CD4-positive, CD25-positive, alpha-beta regulatory T cell (primary cell): ENCODE measurements at regions not wholly inside any gene's neighbourhood (a gene's known extent, or its start where the extent isn't known, plus 50 kb on each side); places are given as distances from the start of the nearest gene placed in this dataset.

ENCODE experiments used
- ATAC-seq, 2 donors: fragments of 150-1000 bp; cut with Tn5 transposase; one replicate each; pipeline ENCODE4 v1.10.0; 2021; ENCODE audit warnings: low read depth in 2 of 2, moderate number of reproducible peaks in 2 of 2, moderate library complexity in 1 of 2
- DNase-seq, 3 donors: peaks; one replicate each; pipeline versions ENCODE4 v3.0.0 to v3.0.0-alpha.2; 2012 to 2022; ENCODE audit warnings: mixed read lengths in 1 of 3
- H3K27ac ChIP-seq: one replicate; pipeline ENCODE4 v1.7.0; 2013; ENCODE audit warnings: mild to moderate bottlenecking, low read length; ENCODE audit not compliant: insufficient read depth, poor library complexity, severe bottlenecking
- H3K27me3 ChIP-seq: one replicate; pipeline ENCODE4 v1.7.0; 2013; ENCODE audit warnings: low read length; ENCODE audit not compliant: control insufficient read depth, insufficient read depth
- H3K36me3 ChIP-seq: one replicate; pipeline ENCODE4 v1.7.0; 2013; ENCODE audit warnings: mild to moderate bottlenecking, low read length, moderate library complexity; ENCODE audit not compliant: control insufficient read depth, insufficient read depth
- H3K4me1 ChIP-seq: 2 replicates; pipeline ENCODE4 v1.7.0; 2013; ENCODE audit warnings: mild to moderate bottlenecking, low read length; ENCODE audit not compliant: insufficient read depth, control insufficient read depth, poor library complexity, severe bottlenecking
- H3K4me3 ChIP-seq: one replicate; pipeline ENCODE4 v1.7.0; 2013; ENCODE audit warnings: low read depth, mild to moderate bottlenecking, low read length, moderate library complexity
- H3K9me3 ChIP-seq, 2 experiments: 1 replicate in 1 of 2; 2 replicates in 1 of 2; pipeline ENCODE4 v1.7.0; 2013; ENCODE audit warnings: low read length in 2 of 2, mild to moderate bottlenecking in 1 of 2, moderate library complexity in 1 of 2; ENCODE audit not compliant: control insufficient read depth in 2 of 2
- H3K27ac Mint-ChIP-seq, 3 donors: one replicate each; pipeline ENCODE4 v1.8.0; 2020 to 2022; ENCODE audit warnings: mild to moderate bottlenecking in 3 of 3, mixed read lengths in 3 of 3, moderate library complexity in 2 of 3
- H3K27me3 Mint-ChIP-seq: one replicate; pipeline ENCODE4 v1.8.0; 2022; ENCODE audit warnings: mild to moderate bottlenecking, mixed read lengths
- H3K36me3 Mint-ChIP-seq: one replicate; pipeline ENCODE4 v1.8.0; 2020; ENCODE audit warnings: mixed read lengths
- H3K4me1 Mint-ChIP-seq, 4 donors: one replicate each; pipeline ENCODE4 v1.8.0; 2020 to 2022; ENCODE audit warnings: mixed read lengths in 4 of 4, mild to moderate bottlenecking in 1 of 4
- H3K4me3 Mint-ChIP-seq, 4 donors: one replicate each; pipeline ENCODE4 v1.8.0; 2020 to 2022; ENCODE audit warnings: mild to moderate bottlenecking in 4 of 4, mixed read lengths in 4 of 4, moderate library complexity in 3 of 4
- H3K9me3 Mint-ChIP-seq, 7 donors: one replicate each; pipeline ENCODE4 v1.8.0; 2020 to 2022; ENCODE audit warnings: mixed read lengths in 7 of 7, mild to moderate bottlenecking in 3 of 7, moderate library complexity in 2 of 7

- H3K27me3 Mint-ChIP-seq: no peaks in the 10 kb centered on the region
- ATAC-seq: no peak
- H3K27ac ChIP-seq: no peak overlapping the region
- H3K4me1 Mint-ChIP-seq: no peaks in the 10 kb centered on the region
- no peak overlapping the region for H3K4me3 Mint-ChIP-seq
- H3K36me3 ChIP-seq: no peaks in the 10 kb centered on the region
- no peak overlapping the region for H3K27ac Mint-ChIP-seq
- no peaks in the 10 kb centered on the region for H3K36me3 Mint-ChIP-seq
- no peak for DNase-seq
- peaks cover 2 to 13% of the 10 kb centered on the region in 2 experiments for H3K9me3 ChIP-seq
- peaks cover 6 to 25% (median 13%) of the 10 kb centered on the region in 7 donors for H3K9me3 Mint-ChIP-seq
- no peaks in the 10 kb centered on the region for H3K4me1 ChIP-seq
- no peaks in the 10 kb centered on the region for H3K27me3 ChIP-seq
- no peak overlapping the region for H3K4me3 ChIP-seq
These were observed 237.2 kb upstream of the SPRY2 start for GRCh38 chr13:80577926-80578670.

- Mint-ChIP-seq H3K27ac (no peak overlapping the region), H3K4me1 (no peaks in the 10 kb centered on the region), H3K36me3 (no peaks in the 10 kb centered on the region), H3K27me3 (no peaks in the 10 kb centered on the region), H3K9me3 (peaks cover 4 to 20% (median 13%) of the 10 kb centered on the region in 7 donors), H3K4me3 (no peak overlapping the region)
- no peaks in the 10 kb centered on the region for H3K4me1 ChIP-seq
- H3K27me3 ChIP-seq: no peaks in the 10 kb centered on the region
- H3K27ac ChIP-seq: no peak overlapping the region
- peaks cover 2 to 13% of the 10 kb centered on the region in 2 experiments for H3K9me3 ChIP-seq
- H3K4me3 ChIP-seq: no peak overlapping the region
- no peaks in the 10 kb centered on the region for H3K36me3 ChIP-seq
- ATAC-seq: no peak
- DNase-seq: no peak
These were observed 236.4 kb upstream of the SPRY2 start for GRCh38 chr13:80577285-80577684.

- H3K4me1 ChIP-seq: no peaks in the 10 kb centered on the region
- Mint-ChIP-seq H3K4me3 (no peak overlapping the region), H3K27me3 (no peaks in the 10 kb centered on the region), H3K36me3 (no peaks in the 10 kb centered on the region), H3K27ac (no peak overlapping the region), H3K4me1 (no peaks in the 10 kb centered on the region), H3K9me3 (peaks cover 1 to 23% (median 12%) of the 10 kb centered on the region in 7 donors)
- H3K9me3 ChIP-seq: peaks cover 2 to 20% of the 10 kb centered on the region in 2 experiments
- H3K4me3 ChIP-seq: no peak overlapping the region
- DNase-seq (no peak), ATAC-seq (no peak)
- no peaks in the 10 kb centered on the region for H3K27me3 ChIP-seq
- H3K27ac ChIP-seq: no peak overlapping the region
- no peaks in the 10 kb centered on the region for H3K36me3 ChIP-seq
These were observed 233.4 kb upstream of the SPRY2 start for GRCh38 chr13:80574113-80574850.

GRCh38 chr13:80572923-80573316 lies 232.0 kb upstream of the SPRY2 start:
- H3K4me3 ChIP-seq: no peak overlapping the region
- Mint-ChIP-seq H3K27me3 (no peaks in the 10 kb centered on the region), H3K27ac (no peak overlapping the region), H3K4me1 (no peaks in the 10 kb centered on the region), H3K36me3 (no peaks in the 10 kb centered on the region), H3K9me3 (peaks cover 1 to 20% (median 10%) of the 10 kb centered on the region in 7 donors), H3K4me3 (no peak overlapping the region)
- no peaks in the 10 kb centered on the region for H3K36me3 ChIP-seq
- H3K4me1 ChIP-seq: no peaks in the 10 kb centered on the region
- DNase-seq: no peak
- no peak for ATAC-seq
- peaks cover 2 to 21% of the 10 kb centered on the region in 2 experiments for H3K9me3 ChIP-seq
- no peaks in the 10 kb centered on the region for H3K27me3 ChIP-seq
- no peak overlapping the region for H3K27ac ChIP-seq

- no peak overlapping the region for H3K27ac ChIP-seq
- H3K9me3 ChIP-seq: peaks cover 2 to 16% of the 10 kb centered on the region in 2 experiments
- Mint-ChIP-seq H3K36me3 (no peaks in the 10 kb centered on the region), H3K4me1 (no peaks in the 10 kb centered on the region), H3K27ac (no peak overlapping the region), H3K9me3 (peaks cover 1 to 19% (median 10%) of the 10 kb centered on the region in 7 donors), H3K4me3 (no peak overlapping the region), H3K27me3 (no peaks in the 10 kb centered on the region)
- no peaks in the 10 kb centered on the region for H3K4me1 ChIP-seq
- no peak overlapping the region for H3K4me3 ChIP-seq
- H3K36me3 ChIP-seq: no peaks in the 10 kb centered on the region
- ATAC-seq: no peak
- H3K27me3 ChIP-seq: no peaks in the 10 kb centered on the region
- no peak for DNase-seq
These were observed 231.5 kb upstream of the SPRY2 start for GRCh38 chr13:80572308-80572922.

GRCh38 chr13:80571346-80572307 lies 230.7 kb upstream of the SPRY2 start:
- Histone ChIP-seq H3K9me3 (peaks cover 2 to 11% of the 10 kb centered on the region in 2 experiments), H3K4me3 (no peak overlapping the region), H3K27me3 (no peaks in the 10 kb centered on the region), H3K36me3 (no peaks in the 10 kb centered on the region), H3K4me1 (no peaks in the 10 kb centered on the region), H3K27ac (no peak overlapping the region)
- no peaks in the 10 kb centered on the region for H3K36me3 Mint-ChIP-seq
- no peaks in the 10 kb centered on the region for H3K4me1 Mint-ChIP-seq
- H3K9me3 Mint-ChIP-seq: peaks cover 1 to 15% (median 11%) of the 10 kb centered on the region in 7 donors
- H3K27me3 Mint-ChIP-seq: no peaks in the 10 kb centered on the region
- H3K4me3 Mint-ChIP-seq: no peak overlapping the region
- no peak overlapping the region for H3K27ac Mint-ChIP-seq
- no peak for ATAC-seq
- DNase-seq: no peak

- no peaks in the 10 kb centered on the region for H3K27me3 Mint-ChIP-seq
- Histone ChIP-seq H3K9me3 (peaks cover 0 to 1% of the 10 kb centered on the region in 2 experiments), H3K4me3 (no peak overlapping the region), H3K27ac (no peak overlapping the region), H3K27me3 (no peaks in the 10 kb centered on the region), H3K36me3 (no peaks in the 10 kb centered on the region), H3K4me1 (no peaks in the 10 kb centered on the region)
- H3K4me3 Mint-ChIP-seq: no peak overlapping the region
- peaks cover 0 to 4% (median 0%) of the 10 kb centered on the region in 4 donors for H3K4me1 Mint-ChIP-seq
- DNase-seq: no peak
- no peak for ATAC-seq
- H3K27ac Mint-ChIP-seq: no peak overlapping the region
- H3K9me3 Mint-ChIP-seq: peaks cover 0 to 17% (median 11%) of the 10 kb centered on the region in 7 donors
- no peaks in the 10 kb centered on the region for H3K36me3 Mint-ChIP-seq
These were observed 222.5 kb upstream of the SPRY2 start for GRCh38 chr13:80563439-80563838.
